H9 (cell line): ENCODE measurements at regions not wholly inside any gene's neighbourhood (a gene's known extent, or its start where the extent isn't known, plus 50 kb on each side); places are given as distances from the start of the nearest gene placed in this dataset.
A peak's percentile ranks its signal among the peaks of the same experiment; 100 is the strongest.

Experiments
- DNase-seq: peaks from one replicate; pipeline ENCODE4 v3.0.0-alpha.2; 2017
- H2AFZ ChIP-seq: one replicate; pipeline ENCODE4 v1.6.1; 2013; ENCODE audit warnings: mild to moderate bottlenecking, low read length, control low read depth, moderate library complexity
- H2AK5ac ChIP-seq: 2 replicates; pipeline ENCODE4 v1.6.1; 2013; ENCODE audit warnings: low read length, control low read depth, mixed read lengths; ENCODE audit not compliant: insufficient read length
- H2BK120ac ChIP-seq: one replicate; pipeline ENCODE4 v1.6.1; 2013; ENCODE audit warnings: low read depth, mild to moderate bottlenecking, low read length, control low read depth, inconsistent platforms; ENCODE audit not compliant: poor library complexity, severe bottlenecking
- H2BK12ac ChIP-seq: 2 replicates; pipeline ENCODE4 v1.6.1; 2013; ENCODE audit warnings: low read length, control low read depth, mixed read lengths, low read depth; ENCODE audit not compliant: insufficient read length
- H2BK15ac ChIP-seq: 2 replicates; pipeline ENCODE4 v1.6.1; 2013; ENCODE audit warnings: low read depth, low read length, control low read depth
- H2BK20ac ChIP-seq: one replicate; pipeline ENCODE4 v1.6.1; 2013; ENCODE audit warnings: low read depth, mild to moderate bottlenecking, low read length, control low read depth, inconsistent platforms; ENCODE audit not compliant: poor library complexity, severe bottlenecking
- H2BK5ac ChIP-seq: 2 replicates; pipeline ENCODE4 v1.6.1; 2013; ENCODE audit warnings: low read length, control low read depth, mixed read lengths; ENCODE audit not compliant: insufficient read length
- H3K14ac ChIP-seq: 2 replicates; pipeline ENCODE4 v1.6.1; 2013; ENCODE audit warnings: low read length, control low read depth; ENCODE audit not compliant: insufficient read depth
- H3K18ac ChIP-seq: 2 replicates; pipeline ENCODE4 v1.6.1; 2013; ENCODE audit warnings: low read depth, mild to moderate bottlenecking, mixed read lengths, low read length, control low read depth; ENCODE audit not compliant: insufficient read length
- H3K23ac ChIP-seq: 2 replicates; pipeline ENCODE4 v1.6.1; 2013; ENCODE audit warnings: low read length, control low read depth, mixed read lengths, low read depth; ENCODE audit not compliant: insufficient read length
- H3K23me2 ChIP-seq: 2 replicates; pipeline ENCODE4 v1.6.1; 2013; ENCODE audit warnings: low read depth, mild to moderate bottlenecking, mixed read lengths, low read length, control low read depth; ENCODE audit not compliant: insufficient read length, poor library complexity, severe bottlenecking
- H3K27ac ChIP-seq: 2 replicates; pipeline ENCODE4 v1.5.1; 2013; ENCODE audit warnings: low read length, control low read depth, mixed read lengths, low read depth; ENCODE audit not compliant: insufficient read length
- H3K27me3 ChIP-seq: 2 replicates; pipeline ENCODE4 v1.6.1; 2013; ENCODE audit warnings: low read length, control low read depth, inconsistent platforms; ENCODE audit not compliant: insufficient read depth
- H3K4ac ChIP-seq: 2 replicates; pipeline ENCODE4 v1.6.1; 2013; ENCODE audit warnings: low read depth, mild to moderate bottlenecking, control low read depth, inconsistent platforms, low read length, moderate library complexity
- H3K4me1 ChIP-seq: 2 replicates; pipeline ENCODE4 v1.6.1; 2013; ENCODE audit warnings: low read length, control low read depth, inconsistent platforms; ENCODE audit not compliant: insufficient read depth
- H3K4me2 ChIP-seq: 2 replicates; pipeline ENCODE4 v1.6.1; 2013; ENCODE audit warnings: low read length, control low read depth, mixed read lengths; ENCODE audit not compliant: insufficient read length, insufficient read depth
- H3K56ac ChIP-seq: 2 replicates; pipeline ENCODE4 v1.6.1; 2013; ENCODE audit warnings: low read depth, mild to moderate bottlenecking, mixed read lengths, low read length, control low read depth; ENCODE audit not compliant: insufficient read length
- H3K79me1 ChIP-seq: 2 replicates; pipeline ENCODE4 v1.6.1; 2013; ENCODE audit warnings: low read depth, mild to moderate bottlenecking, moderate library complexity, low read length, control low read depth, inconsistent platforms; ENCODE audit not compliant: insufficient read depth, poor library complexity, severe bottlenecking
- H3K79me2 ChIP-seq: 2 replicates; pipeline ENCODE4 v1.6.1; 2013; ENCODE audit warnings: low read length, control low read depth, inconsistent platforms; ENCODE audit not compliant: insufficient read depth
- H3K9ac ChIP-seq: 2 replicates; pipeline ENCODE4 v1.6.1; 2013; ENCODE audit warnings: low read length, control low read depth, mixed read lengths; ENCODE audit not compliant: insufficient read length; ENCODE audit errors: extremely low read depth
- H3K9me3 ChIP-seq: one replicate; pipeline ENCODE4 v1.6.1; 2013; ENCODE audit warnings: low read depth, low read length, inconsistent platforms; ENCODE audit not compliant: control insufficient read depth
- H3T11ph ChIP-seq: one replicate; pipeline ENCODE4 v1.6.1; 2013; ENCODE audit warnings: mild to moderate bottlenecking, low read length, control low read depth, inconsistent platforms
- H4K20me1 ChIP-seq: one replicate; pipeline ENCODE4 v1.6.1; 2013; ENCODE audit not compliant: control insufficient read depth, insufficient read length, insufficient read depth
- H4K5ac ChIP-seq: 2 replicates; pipeline ENCODE4 v1.6.1; 2013; ENCODE audit warnings: low read depth, mild to moderate bottlenecking, mixed read lengths, low read length, control low read depth; ENCODE audit not compliant: insufficient read length
- H4K8ac ChIP-seq: replicated peaks from 2 replicates; pipeline ENCODE4 v1.6.1; 2013; ENCODE audit warnings: low read length, control low read depth, mixed read lengths, low read depth; ENCODE audit not compliant: insufficient read length
- H4K91ac ChIP-seq: 2 replicates; pipeline ENCODE4 v1.6.1; 2013; ENCODE audit warnings: low read depth, mild to moderate bottlenecking, moderate library complexity, mixed read lengths, low read length, control low read depth; ENCODE audit not compliant: insufficient read length
- H3K27ac Mint-ChIP-seq, 3 experiments: 2 replicates in 2 of 3; 3 replicates in 1 of 3; pipeline ENCODE4 v1.8.0; 2020 to 2021; ENCODE audit warnings: mixed read lengths in 3 of 3, mild to moderate bottlenecking in 1 of 3, moderate library complexity in 1 of 3
- H3K27me3 Mint-ChIP-seq: 2 replicates; pipeline ENCODE4 v1.8.0; 2021; ENCODE audit warnings: low read depth, mild to moderate bottlenecking, moderate library complexity, mixed read lengths
- H3K36me3 Mint-ChIP-seq, 3 experiments: 2 replicates in 2 of 3; 3 replicates in 1 of 3; pipeline ENCODE4 v1.8.0; 2020 to 2021; ENCODE audit warnings: low read depth in 3 of 3, mixed read lengths in 3 of 3; ENCODE audit not compliant: insufficient read depth in 1 of 3
- H3K4me1 Mint-ChIP-seq, 2 experiments: 2 replicates each; pipeline ENCODE4 v1.8.0; 2020; ENCODE audit warnings: mixed read lengths in 2 of 2
- H3K4me3 Mint-ChIP-seq, 2 experiments: 2 replicates in 1 of 2; 3 replicates in 1 of 2; pipeline ENCODE4 v1.8.0; 2020 to 2021; ENCODE audit warnings: mild to moderate bottlenecking in 2 of 2, mixed read lengths in 2 of 2, moderate library complexity in 1 of 2
- H3K9me3 Mint-ChIP-seq, 2 experiments: 2 replicates in 1 of 2; 3 replicates in 1 of 2; pipeline ENCODE4 v1.8.0; 2020; ENCODE audit warnings: mild to moderate bottlenecking in 2 of 2, mixed read lengths in 2 of 2, moderate library complexity in 1 of 2
- WGBS: extraction: QIAGEN DNeasy Blood & Tissue Kit; methylation state at CpG from one replicate; pipeline ENCODE4 v1.1.7; 2013; ENCODE audit warnings: missing lambda C conversion rate, low lambda C conversion rate, mixed read lengths; ENCODE audit not compliant: insufficient read length; ENCODE audit errors: extremely low coverage; 5-methylcytosine and 5-hydroxymethylcytosine counted together
- TF ChIP-seq, protein P1 (sequence below): fragments of 200-600 bp; sonication (generic); conservative IDR thresholded peaks from 3 replicates; pipeline ENCODE4 v1.8.0; 2021; ENCODE audit warnings: antibody characterized with exemption, mild to moderate bottlenecking

DNA sequence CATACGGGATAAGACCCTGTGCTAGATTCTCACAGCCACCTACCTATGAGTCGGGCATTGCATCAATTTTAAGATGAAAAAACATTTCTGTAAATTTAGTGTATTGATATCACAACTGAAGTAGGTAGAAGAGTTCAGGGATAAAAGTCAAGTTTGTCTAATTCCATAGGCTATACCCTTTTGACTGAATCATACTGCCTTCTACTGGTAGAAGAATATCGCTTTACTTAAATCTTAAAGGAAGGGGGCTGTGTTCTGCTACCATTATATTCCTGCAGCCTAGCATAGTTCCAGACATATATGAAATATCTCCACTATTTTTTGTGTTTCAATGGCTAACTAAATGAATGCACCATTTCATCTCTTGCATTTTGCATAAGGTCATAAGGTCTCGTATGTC, 1128.6 kb downstream of the CDH8 start:
- Histone ChIP-seq H3K9ac (no peak overlapping the region), H3K23me2 (no peaks in the 10 kb centered on the region), H2BK120ac (no peak overlapping the region), H4K5ac (no peak overlapping the region), H3K9me3 (no peaks in the 10 kb centered on the region), H4K91ac (no peak overlapping the region), H3K14ac (no peak overlapping the region), H3T11ph (no peak overlapping the region), H3K27ac (no peak overlapping the region), H3K4ac (no peak overlapping the region), H2BK5ac (no peak overlapping the region), H3K23ac (no peak overlapping the region), H2BK20ac (no peak overlapping the region), H3K79me2 (no peaks in the 10 kb centered on the region), H2BK15ac (no peak overlapping the region), H3K4me1 (peaks cover 2% of the 10 kb centered on the region; the same call in 1 of the 2 replicates), H3K79me1 (no peaks in the 10 kb centered on the region), H3K56ac (no peak overlapping the region), H2BK12ac (no peak overlapping the region), H4K20me1 (no peaks in the 10 kb centered on the region), H3K18ac (no peak overlapping the region), H2AFZ (no peak overlapping the region), H3K27me3 (no peaks in the 10 kb centered on the region), H3K4me2 (no peak overlapping the region), H4K8ac (no peak overlapping the region), H2AK5ac (no peak overlapping the region)
- TF ChIP-seq, protein P1, sequence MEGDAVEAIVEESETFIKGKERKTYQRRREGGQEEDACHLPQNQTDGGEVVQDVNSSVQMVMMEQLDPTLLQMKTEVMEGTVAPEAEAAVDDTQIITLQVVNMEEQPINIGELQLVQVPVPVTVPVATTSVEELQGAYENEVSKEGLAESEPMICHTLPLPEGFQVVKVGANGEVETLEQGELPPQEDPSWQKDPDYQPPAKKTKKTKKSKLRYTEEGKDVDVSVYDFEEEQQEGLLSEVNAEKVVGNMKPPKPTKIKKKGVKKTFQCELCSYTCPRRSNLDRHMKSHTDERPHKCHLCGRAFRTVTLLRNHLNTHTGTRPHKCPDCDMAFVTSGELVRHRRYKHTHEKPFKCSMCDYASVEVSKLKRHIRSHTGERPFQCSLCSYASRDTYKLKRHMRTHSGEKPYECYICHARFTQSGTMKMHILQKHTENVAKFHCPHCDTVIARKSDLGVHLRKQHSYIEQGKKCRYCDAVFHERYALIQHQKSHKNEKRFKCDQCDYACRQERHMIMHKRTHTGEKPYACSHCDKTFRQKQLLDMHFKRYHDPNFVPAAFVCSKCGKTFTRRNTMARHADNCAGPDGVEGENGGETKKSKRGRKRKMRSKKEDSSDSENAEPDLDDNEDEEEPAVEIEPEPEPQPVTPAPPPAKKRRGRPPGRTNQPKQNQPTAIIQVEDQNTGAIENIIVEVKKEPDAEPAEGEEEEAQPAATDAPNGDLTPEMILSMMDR, result peak; percentile 55
- Mint-ChIP-seq H3K27ac (no peak overlapping the region), H3K4me3 (no peak overlapping the region), H3K36me3 (no peaks in the 10 kb centered on the region), H3K9me3 (no peaks in the 10 kb centered on the region; a peak in 1 of 5 replicates), H3K4me1 (peaks cover 8 to 10% of the 10 kb centered on the region in 2 experiments), H3K27me3 (no peaks in the 10 kb centered on the region)
- no peak for DNase-seq
- no CpG with 5 or more reads among the region's 4 CpGs for WGBS
